Thyroid gland (tissue), 4 donors: ENCODE measurements at regions not wholly inside any gene's neighbourhood (a gene's known extent, or its start where the extent isn't known, plus 50 kb on each side); places are given as distances from the start of the nearest gene placed in this dataset.
A peak's percentile ranks its signal among the peaks of the same experiment; 100 is the strongest.

Experiments used
- DNase-seq, 2 donors: peaks; one replicate each; pipeline ENCODE4 v3.0.0-alpha.2; 2019
- H3K27ac ChIP-seq, 3 donors: fragments of 200-600 bp; sonication (generic); 1 replicate in 2 of 3; 2 replicates in 1 of 3; pipeline ENCODE4 v1.5.1; 2016 to 2019; ENCODE audit warnings: mild to moderate bottlenecking in 1 of 3, moderate library complexity in 1 of 3
- H3K27me3 ChIP-seq: fragments of 200-600 bp; sonication (generic); one replicate; pipeline ENCODE4 v1.5.1; 2019
- H3K36me3 ChIP-seq, 2 donors: fragments of 200-600 bp; sonication (generic); one replicate each; pipeline ENCODE4 v1.5.1; 2016 to 2019
- H3K4me1 ChIP-seq, 2 donors: fragments of 200-600 bp; sonication (generic); one replicate each; pipeline ENCODE4 v1.5.1; 2017 to 2019
- H3K4me3 ChIP-seq, 3 donors: fragments of 200-600 bp; sonication (generic); replicated peaks in 1 of 3; 1 replicate in 2 of 3; 2 replicates in 1 of 3; pipeline ENCODE4 v1.5.1; 2016; ENCODE audit warnings: mild to moderate bottlenecking in 1 of 3
- H3K9me3 ChIP-seq: fragments of 200-600 bp; sonication (generic); one replicate; pipeline ENCODE4 v1.5.1; 2017
- CTCF ChIP-seq, 6 experiments: fragments of 200-600 bp in 3 of 6; fragments of 450-650 bp in 3 of 6; sonication (generic) in 3 of 6; IDR thresholded peaks; one replicate each; pipeline ENCODE4 v1.5.1; 2016 to 2019; ENCODE audit warnings: antibody characterized with exemption in 6 of 6, mild to moderate bottlenecking in 2 of 6, inconsistent platforms in 1 of 6, moderate library complexity in 1 of 6
- POLR2A ChIP-seq, 2 donors: fragments of 450-650 bp; IDR thresholded peaks; one replicate each; pipeline ENCODE4 v1.6.1; 2017; ENCODE audit warnings: antibody characterized with exemption in 2 of 2, mild to moderate bottlenecking in 2 of 2, moderate library complexity in 1 of 2
- WGBS, 2 donors: methylation state at CpG; one replicate each; pipeline ENCODE4 v1.1.5; 2017; 5-methylcytosine and 5-hydroxymethylcytosine counted together
- intact Hi-C: fragments of 100-400 bp; cut with DNase I; formaldehyde crosslinking; loops from one replicate; pipeline ENCODE4 v1.15.1; 2023

- Histone ChIP-seq H3K9me3 (no peaks in the 10 kb centered on the region), H3K27me3 (no peaks in the 10 kb centered on the region), H3K36me3 (no peaks in the 10 kb centered on the region), H3K4me1 (peaks cover 0 to 3% of the 10 kb centered on the region in 2 donors), H3K27ac (no peak overlapping the region), H3K4me3 (no peak overlapping the region)
- intact Hi-C loops = no loop called here
- 100% methylated on average over 2 of the region's 7 CpGs; no CpG with 5 or more reads in 1 of the 2 donors for WGBS, 2 donors
- no peak for DNase-seq
- TF ChIP-seq POLR2A (IDR thresholded peaks at IDR 0.05) (no peak), CTCF (IDR thresholded peaks at IDR 0.05) (no peak)
Measured at GRCh38 chrX:40182095-40182494, 84.3 kb upstream of the BCOR start.

- H3K27me3 ChIP-seq = no peaks in the 10 kb centered on the region
- intact Hi-C loops = loop anchor here (10.0 kb wide), 2 partner anchors 86 to 444 kb away; no protein-coding TSS in a partner anchor
- no peaks in the 10 kb centered on the region for H3K9me3 ChIP-seq
- 61 to 81% methylated on average over 6 of the region's 7 CpGs for WGBS, 2 donors
- no peak overlapping the region for H3K4me3 ChIP-seq
- H3K4me1 ChIP-seq = peaks cover 3 to 4% of the 10 kb centered on the region in 2 donors
- DNase-seq = no peak
- no peak overlapping the region for H3K27ac ChIP-seq
- H3K36me3 ChIP-seq = no peaks in the 10 kb centered on the region
- no peak for TF ChIP-seq CTCF (IDR thresholded peaks at IDR 0.05)
- TF ChIP-seq POLR2A (IDR thresholded peaks at IDR 0.05) = no peak
Measured at GRCh38 chrX:40179283-40179682, 81.5 kb upstream of the BCOR start.

- WGBS, 2 donors = 83 to 85% methylated on average over 12 to 14 of the region's 14 CpGs
- Histone ChIP-seq H3K9me3 (no peaks in the 10 kb centered on the region), H3K27ac (no peak overlapping the region), H3K27me3 (no peaks in the 10 kb centered on the region), H3K4me3 (no peak overlapping the region), H3K36me3 (no peaks in the 10 kb centered on the region), H3K4me1 (peaks cover 8 to 15% of the 10 kb centered on the region in 2 donors)
- intact Hi-C loops = loop anchor here (10.0 kb wide), 2 partner anchors 87 to 443 kb away; no protein-coding TSS in a partner anchor
- no peak for DNase-seq
- no peak for TF ChIP-seq POLR2A (IDR thresholded peaks at IDR 0.05)
- no peak for TF ChIP-seq CTCF (IDR thresholded peaks at IDR 0.05)
Measured at GRCh38 chrX:40177942-40178715, 80.4 kb upstream of the BCOR start.

- no peak overlapping the region for H3K4me3 ChIP-seq
- H3K27me3 ChIP-seq = no peaks in the 10 kb centered on the region
- no peaks in the 10 kb centered on the region for H3K9me3 ChIP-seq
- TF ChIP-seq POLR2A (IDR thresholded peaks at IDR 0.05) = no peak
- no peak for TF ChIP-seq CTCF (IDR thresholded peaks at IDR 0.05)
- H3K27ac ChIP-seq = peak overlapping the region; percentile 88 to 95 (median 95)
- 97 to 98% methylated on average over 2 of the region's 2 CpGs for WGBS, 2 donors
- no peaks in the 10 kb centered on the region for H3K36me3 ChIP-seq
- DNase-seq = no peak
- intact Hi-C loops = loop anchor here (10.0 kb wide), 2 partner anchors 87 to 443 kb away; no protein-coding TSS in a partner anchor
- H3K4me1 ChIP-seq = peaks cover 8 to 15% of the 10 kb centered on the region in 2 donors
Measured at GRCh38 chrX:40177489-40177888, 79.7 kb upstream of the BCOR start.

GRCh38 chrX:40177117-40177430 lies 79.3 kb upstream of the BCOR start:
- TF ChIP-seq CTCF (IDR thresholded peaks at IDR 0.05) = no peak
- no peak for TF ChIP-seq POLR2A (IDR thresholded peaks at IDR 0.05)
- Histone ChIP-seq H3K4me1 (peaks cover 8 to 15% of the 10 kb centered on the region in 2 donors), H3K36me3 (no peaks in the 10 kb centered on the region), H3K4me3 (peak overlapping the region in 1 of 3 donors; percentile 42), H3K9me3 (no peaks in the 10 kb centered on the region), H3K27ac (peak overlapping the region; percentile 88 to 95 (median 95)), H3K27me3 (no peaks in the 10 kb centered on the region)
- intact Hi-C loops = loop anchor here (10.0 kb wide), 2 partner anchors 88 to 442 kb away; no protein-coding TSS in a partner anchor
- WGBS, 2 donors = 0% methylated on average over 7 of the region's 14 CpGs; no CpG with 5 or more reads in 1 of the 2 donors
- DNase-seq = peak; percentile 47 to 60
